Suprapubic skin (tissue), 4 donors: ENCODE measurements at regions not wholly inside any gene's neighbourhood (a gene's known extent, or its start where the extent isn't known, plus 50 kb on each side); places are given as distances from the start of the nearest gene placed in this dataset.

Experiments used
- CTCF ChIP-seq, 2 donors: fragments of 200-600 bp in 1 of 2; fragments of 450-650 bp in 1 of 2; sonication (generic) in 1 of 2; IDR thresholded peaks; one replicate each; pipeline ENCODE4 v1.5.1; 2016 to 2019; ENCODE audit warnings: antibody characterized with exemption in 2 of 2, mild to moderate bottlenecking in 1 of 2, moderate library complexity in 1 of 2
- EP300 ChIP-seq: sonication (generic); formaldehyde crosslinking; IDR thresholded peaks from one replicate; pipeline ENCODE4 v1.6.1; 2017; ENCODE audit warnings: antibody characterized with exemption
- POLR2A ChIP-seq, 2 donors: fragments of 450-650 bp; IDR thresholded peaks; one replicate each; pipeline ENCODE4 v1.6.1; 2017; ENCODE audit warnings: antibody characterized with exemption in 2 of 2, mild to moderate bottlenecking in 2 of 2, moderate library complexity in 2 of 2
- POLR2AphosphoS5 ChIP-seq, 3 donors: sonication (generic); formaldehyde crosslinking; IDR thresholded peaks; one replicate each; pipeline ENCODE4 v1.6.1; 2017; ENCODE audit warnings: antibody characterized with exemption in 3 of 3

DNA sequence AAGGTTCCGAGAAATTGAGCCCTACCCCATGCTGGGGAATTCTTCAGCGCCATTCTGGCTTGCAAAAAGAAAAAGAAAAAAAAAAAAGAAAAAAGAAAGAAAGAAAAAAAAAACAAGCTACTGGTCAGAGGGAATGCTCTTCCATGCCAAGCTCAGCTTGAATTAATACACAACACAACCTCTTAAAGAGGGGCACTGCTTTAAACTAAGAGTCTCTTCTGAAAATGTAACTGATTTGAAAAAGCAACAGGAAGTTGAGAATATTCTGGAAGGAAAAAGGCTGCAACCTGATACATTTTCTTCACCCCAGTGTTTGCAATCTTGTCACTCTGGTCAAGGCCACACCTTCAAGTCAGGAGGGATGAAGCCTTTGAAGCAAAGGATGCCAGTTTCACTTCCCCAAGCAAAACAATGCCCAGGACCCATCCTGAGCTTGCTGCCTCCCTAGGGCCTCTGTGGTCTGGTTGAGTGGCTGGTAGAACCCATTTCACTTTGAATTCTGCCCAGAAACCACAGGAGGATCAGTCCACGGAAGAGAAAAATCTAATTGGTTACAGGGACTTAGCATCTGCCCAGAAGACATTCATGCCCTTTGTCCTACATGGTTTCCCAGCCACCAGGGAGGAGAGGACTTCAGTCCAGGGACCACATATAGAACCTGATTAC is 389.7 kb downstream of the SOX9 start:
- TF ChIP-seq CTCF (IDR thresholded peaks at IDR 0.05) (no peak), POLR2AphosphoS5 (IDR thresholded peaks at IDR 0.05) (no peak), EP300 (no peak), POLR2A (IDR thresholded peaks at IDR 0.05) (no peak)
